HG03432 (cell line): ENCODE measurements at regions not wholly inside any gene's neighbourhood (a gene's known extent, or its start where the extent isn't known, plus 50 kb on each side); places are given as distances from the start of the nearest gene placed in this dataset.
A peak's percentile ranks its signal among the peaks of the same experiment; 100 is the strongest.
"Not testable (repeated sequence)": the region's sequence is repeated elsewhere in the genome, so short reads cannot be mapped to it uniquely, and the experiment has no call there.

Experiments used
- ATAC-seq: cut with Tn5 transposase; IDR thresholded peaks from one replicate; pipeline ENCODE4 v1.9.1; 2021; ENCODE audit warnings: mild to moderate bottlenecking, moderate library complexity; ENCODE audit not compliant: unreplicated experiment

- no peak for ATAC-seq
These were observed 317.5 kb downstream of the UTRN start for GRCh38 chr6:144602523-144603180.

- ATAC-seq = no peak
These were observed 320.9 kb downstream of the UTRN start for GRCh38 chr6:144606083-144606482.

GRCh38 chr6:144607998-144608735 is 323.0 kb downstream of the UTRN start:
- ATAC-seq = no peak

GRCh38 chr6:144612811-144613210 is 327.7 kb downstream of the UTRN start:
- no peak for ATAC-seq

- ATAC-seq = peak; percentile 78
These were observed 328.7 kb downstream of the UTRN start for GRCh38 chr6:144613859-144614258.

- no peak for ATAC-seq
These were observed 330.7 kb downstream of the UTRN start for GRCh38 chr6:144615870-144616269.

- ATAC-seq = no peak
These were observed 332.1 kb downstream of the UTRN start for GRCh38 chr6:144617191-144617590.

- no peak for ATAC-seq
These were observed 332.6 kb downstream of the UTRN start for GRCh38 chr6:144617708-144618107.

- no peak for ATAC-seq
These were observed 334.8 kb downstream of the UTRN start for GRCh38 chr6:144619966-144620365.

GRCh38 chr6:144621332-144621731 is 336.2 kb downstream of the UTRN start:
- ATAC-seq = no peak

- ATAC-seq = no peak
These were observed 339.1 kb downstream of the UTRN start for GRCh38 chr6:144624246-144624645.

GRCh38 chr6:144624716-144625115 is 339.6 kb downstream of the UTRN start:
- no peak for ATAC-seq

- no peak for ATAC-seq
These were observed 345.7 kb downstream of the UTRN start for GRCh38 chr6:144630857-144631256.

GRCh38 chr6:144632266-144632665 is 347.1 kb downstream of the UTRN start:
- ATAC-seq = no peak

- no peak for ATAC-seq
These were observed 348.8 kb downstream of the UTRN start for GRCh38 chr6:144633886-144634285.

GRCh38 chr6:144634371-144634770 is 349.2 kb downstream of the UTRN start:
- ATAC-seq = no peak

- ATAC-seq = no peak
These were observed 349.9 kb downstream of the UTRN start for GRCh38 chr6:144635051-144635450.

- ATAC-seq = not testable (repeated sequence)
These were observed 350.9 kb downstream of the UTRN start for GRCh38 chr6:144636025-144636424.

- no peak for ATAC-seq
These were observed 352.4 kb downstream of the UTRN start for GRCh38 chr6:144637541-144637940.

GRCh38 chr6:144639654-144640053 is 354.5 kb downstream of the UTRN start:
- ATAC-seq = no peak

- ATAC-seq = no peak
These were observed 356.2 kb downstream of the UTRN start for GRCh38 chr6:144641286-144641685.

- ATAC-seq = no peak
These were observed 359.6 kb downstream of the UTRN start for GRCh38 chr6:144644776-144645175.
